ENCODE measurements at regions not wholly inside any gene's neighbourhood (a gene's known extent, or its start where the extent isn't known, plus 50 kb on each side); places are given as distances from the start of the nearest gene placed in this dataset.

- DNase-seq: no peak
These were observed 268.1 kb downstream of the NDUFA10 start for GRCh38 chr2:239756790-239757760.

GRCh38 chr2:239756031-239756789 is 268.9 kb downstream of the NDUFA10 start:
- no peak for DNase-seq

- DNase-seq: no peak
These were observed 271.7 kb downstream of the NDUFA10 start for GRCh38 chr2:239753401-239753837.

- no peak for DNase-seq
These were observed 272.2 kb downstream of the NDUFA10 start for GRCh38 chr2:239752951-239753350.

DNA sequence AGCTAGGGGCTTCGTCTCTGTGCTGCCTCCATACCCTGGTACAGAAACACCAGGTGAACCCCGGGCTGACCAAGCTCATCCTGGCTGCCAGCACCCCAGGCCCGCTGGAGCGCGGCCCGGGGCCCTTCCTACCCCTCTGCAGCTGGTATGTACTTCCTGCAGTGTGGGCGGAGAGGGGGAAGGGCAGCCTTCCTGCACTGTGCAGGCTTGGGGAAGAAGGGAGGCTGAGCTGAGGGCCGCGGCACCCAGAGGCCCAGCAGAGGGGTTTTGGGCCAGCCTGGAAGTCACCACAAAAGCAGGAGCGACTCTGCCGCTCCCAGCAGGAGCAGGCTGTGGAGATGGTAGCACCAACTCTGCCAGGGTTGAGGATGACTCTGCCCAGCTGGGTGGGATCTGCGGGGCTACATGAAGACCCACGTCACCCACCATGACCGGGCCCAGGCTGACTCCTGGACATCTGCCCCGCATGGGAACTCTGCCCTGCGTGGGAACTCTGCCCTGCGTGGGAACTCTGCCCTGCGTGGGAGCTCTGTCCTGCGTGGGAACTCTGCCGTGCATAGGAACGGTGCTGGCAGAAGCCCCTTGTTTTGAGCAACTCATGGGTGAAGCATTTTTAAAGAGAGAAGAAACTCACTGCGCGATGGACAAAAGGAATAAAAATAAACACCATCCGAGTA is 273.3 kb downstream of the NDUFA10 start:
- DNase-seq: no peak

DNA sequence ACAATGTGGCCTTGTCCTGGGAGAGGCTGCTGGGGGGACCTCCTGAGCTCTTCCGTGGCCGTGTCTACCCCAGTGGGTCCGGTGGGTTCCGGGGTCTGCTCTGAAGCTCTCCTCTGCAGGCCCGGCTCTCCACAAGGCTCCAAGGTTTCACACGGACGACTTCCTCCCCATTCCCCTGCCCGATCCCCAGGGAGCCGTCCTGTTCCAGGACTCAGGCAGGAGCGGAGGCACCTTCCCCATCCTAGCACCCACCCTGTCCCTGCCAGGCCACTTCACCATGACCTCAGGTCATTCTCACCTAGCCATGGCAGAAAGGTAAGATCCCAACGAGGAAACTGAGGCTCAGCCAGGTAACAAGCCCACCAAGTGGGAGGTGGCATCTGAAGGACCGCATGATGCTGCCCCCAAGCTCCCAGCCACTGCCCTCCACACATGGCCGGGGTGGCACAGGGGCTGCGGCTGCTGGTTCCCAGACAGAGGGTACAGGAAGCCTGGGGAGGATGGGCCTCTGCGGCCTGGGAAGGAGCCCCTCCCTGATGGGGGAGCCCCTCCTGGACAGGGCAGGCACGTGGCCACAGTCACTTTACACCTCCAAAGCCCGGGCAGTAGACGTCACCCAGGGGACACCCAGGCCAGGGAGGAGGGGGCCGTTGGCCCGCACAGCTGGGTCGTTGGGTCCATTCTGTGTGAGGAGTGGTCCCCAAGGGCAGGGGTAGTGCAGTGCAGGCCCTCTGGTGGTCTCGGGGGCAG is 274.0 kb downstream of the NDUFA10 start:
- DNase-seq: no peak

GRCh38 chr2:239750045-239750835 is 274.9 kb downstream of the NDUFA10 start:
- DNase-seq: no peak

GRCh38 chr2:239749272-239749873 is 275.8 kb downstream of the NDUFA10 start:
- no peak for DNase-seq

GRCh38 chr2:239748811-239749210 is 276.3 kb downstream of the NDUFA10 start:
- no peak for DNase-seq

DNA sequence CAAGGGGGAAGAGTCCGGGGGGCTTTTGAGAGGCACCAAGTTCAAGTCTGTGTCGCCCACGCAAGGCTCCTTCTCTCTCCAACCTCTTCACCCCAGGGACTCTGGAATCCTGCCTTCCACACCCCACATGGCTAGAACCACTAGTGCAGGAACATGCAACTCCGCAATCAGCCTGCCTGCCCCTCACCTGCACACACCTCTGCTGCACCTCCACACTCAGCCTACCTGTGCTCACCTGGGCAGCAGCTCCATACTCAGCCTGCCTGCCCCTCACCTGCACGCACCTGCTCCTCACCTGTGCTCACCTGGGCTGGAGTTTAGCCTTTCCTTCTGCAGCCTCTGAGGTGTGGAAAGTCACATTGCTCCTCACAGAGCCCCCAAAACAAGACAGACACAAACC is 277.4 kb downstream of the NDUFA10 start:
- no peak for DNase-seq

DNA sequence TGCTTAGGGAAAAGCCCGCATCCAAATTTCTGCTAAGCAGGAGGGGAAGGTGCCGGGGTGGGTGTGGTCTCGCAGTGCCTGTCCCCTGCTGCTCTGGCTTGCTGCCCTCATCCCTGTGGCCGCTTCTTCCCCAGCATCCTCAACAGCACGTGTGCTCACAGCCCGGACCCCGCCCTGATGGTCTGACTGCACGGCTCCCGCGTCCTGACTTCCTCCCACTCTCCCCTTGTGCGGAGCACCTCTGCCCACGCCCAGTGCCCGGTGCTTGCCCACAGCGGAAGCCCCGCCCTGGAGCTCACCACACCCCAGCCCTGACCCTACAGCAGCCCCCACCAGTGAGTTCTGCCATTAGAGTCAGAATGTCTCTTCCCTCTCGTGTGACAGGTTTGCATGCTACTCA is 277.9 kb downstream of the NDUFA10 start:
- DNase-seq: no peak

DNA sequence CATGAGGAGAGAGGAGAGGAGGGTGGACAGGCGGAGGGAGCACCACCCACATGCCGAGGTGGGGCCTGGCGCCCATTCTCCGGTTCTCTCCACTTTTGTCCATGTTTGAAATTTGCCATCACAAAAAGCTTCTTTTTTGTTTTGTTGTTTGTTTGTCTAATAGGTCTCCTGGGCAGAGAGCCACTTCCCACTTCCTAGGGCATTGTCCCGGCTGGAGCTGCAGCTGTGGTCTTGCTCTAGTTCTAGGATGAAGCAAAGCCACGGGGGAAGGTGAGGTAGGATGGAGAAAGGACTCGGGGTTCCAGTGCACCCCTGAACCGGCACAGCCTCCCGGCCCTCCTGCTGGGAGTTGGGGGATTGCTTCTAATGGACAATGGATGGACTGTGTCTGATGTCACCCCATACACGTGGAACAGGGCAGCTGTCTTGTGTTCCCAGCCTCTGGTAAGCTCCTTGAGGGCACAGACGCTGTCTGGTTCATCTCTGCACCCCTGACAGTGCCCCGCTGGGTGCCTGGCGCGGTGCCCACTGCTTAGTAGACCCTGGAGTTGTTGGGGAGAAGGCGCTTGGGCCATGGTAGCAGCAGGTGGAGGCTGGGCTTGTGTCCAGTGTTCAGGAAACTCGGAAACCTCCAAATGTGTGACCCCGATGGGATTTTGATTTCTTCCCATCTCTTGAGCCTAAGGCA is 278.4 kb downstream of the NDUFA10 start:
- no peak for DNase-seq

- DNase-seq: no peak
These were observed 279.5 kb downstream of the NDUFA10 start for GRCh38 chr2:239745386-239746227.

DNA sequence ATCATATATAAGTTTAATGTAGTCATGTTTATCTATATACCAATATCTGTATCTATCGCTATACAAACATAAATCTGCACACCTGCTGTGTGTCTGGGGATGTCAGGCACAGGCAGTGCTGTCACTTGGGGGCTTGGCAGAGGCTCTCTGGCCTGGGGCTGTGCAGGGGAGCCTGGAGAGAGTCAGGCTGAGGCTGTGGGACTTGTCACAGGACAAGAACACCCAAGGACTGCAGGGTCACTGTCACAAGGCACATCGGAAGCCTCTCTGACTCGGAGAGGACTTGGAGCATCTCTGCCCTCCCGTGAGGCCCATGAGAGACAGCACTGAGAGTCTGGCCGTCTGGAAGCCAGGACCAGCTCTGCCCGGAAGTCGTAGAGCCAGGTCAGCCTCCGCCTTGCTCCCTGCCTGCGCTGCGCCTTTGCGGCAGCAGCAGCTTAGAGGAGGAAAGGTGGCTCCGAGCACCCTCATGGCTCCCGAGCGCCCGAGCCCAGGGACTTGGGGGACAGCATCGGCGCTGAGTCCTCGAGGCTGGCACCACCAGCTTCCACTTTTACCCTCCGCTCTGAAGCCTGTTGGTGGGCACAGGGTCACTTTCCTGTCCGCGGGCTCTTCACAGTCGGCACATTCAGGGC is 280.3 kb downstream of the NDUFA10 start:
- no peak for DNase-seq

GRCh38 chr2:239743206-239743605 is 281.9 kb downstream of the NDUFA10 start:
- no peak for DNase-seq

GRCh38 chr2:239742377-239742776 is 282.8 kb downstream of the NDUFA10 start:
- DNase-seq: no peak

GRCh38 chr2:239739206-239739605 is 285.9 kb downstream of the NDUFA10 start:
- DNase-seq: no peak

- DNase-seq: no peak
These were observed 287.0 kb downstream of the NDUFA10 start for GRCh38 chr2:239738159-239738558.

DNA sequence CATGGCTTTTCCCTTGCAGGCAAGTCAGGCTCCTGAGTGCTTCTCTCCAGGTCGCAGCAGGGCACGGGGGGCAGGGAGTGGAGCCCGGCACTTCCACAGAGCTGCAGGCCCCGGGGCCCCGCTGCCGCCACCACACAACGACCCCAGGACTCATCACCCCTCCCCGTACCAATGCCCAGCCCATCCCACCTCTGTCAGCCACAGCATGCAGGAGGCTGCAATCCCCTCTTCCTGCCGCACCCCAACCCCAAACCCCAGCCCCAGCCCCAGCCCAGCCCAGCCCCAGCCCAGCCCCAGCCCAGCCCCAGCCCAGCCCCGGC is 288.0 kb downstream of the NDUFA10 start:
- DNase-seq: no peak

Measured in NCI-H524 (cell line).